Stimulated activated CD4-positive, alpha-beta T cell treated with anti-CD3 and anti-CD28 coated beads, Interleukin-15, amount 100 ng/mL, for 1 hour (primary cell): ENCODE measurements at regions not wholly inside any gene's neighbourhood (a gene's known extent, or its start where the extent isn't known, plus 50 kb on each side); places are given as distances from the start of the nearest gene placed in this dataset.
"Not testable (repeated sequence)": the region's sequence is repeated elsewhere in the genome, so short reads cannot be mapped to it uniquely, and the experiment has no call there.

Experiments used
- DNase-seq, 2 donors: peaks; one replicate each; pipeline ENCODE4 v3.0.0-alpha.2; 2020; ENCODE audit warnings: low read depth in 1 of 2, low spot score in 1 of 2

- DNase-seq: no peak
These were observed 1608.8 kb upstream of the PCDH10 start for GRCh38 chr4:131540256-131540655.

- DNase-seq: no peak
These were observed 1601.5 kb upstream of the PCDH10 start for GRCh38 chr4:131547506-131547981.

- no peak for DNase-seq
These were observed 1597.8 kb upstream of the PCDH10 start for GRCh38 chr4:131551306-131551705.

- DNase-seq: no peak
These were observed 1583.1 kb upstream of the PCDH10 start for GRCh38 chr4:131566026-131566425.

GRCh38 chr4:131584587-131584986 is 1564.5 kb upstream of the PCDH10 start:
- DNase-seq: no peak

GRCh38 chr4:131595140-131595539 is 1554.0 kb upstream of the PCDH10 start:
- no peak for DNase-seq

GRCh38 chr4:131603705-131604104 is 1545.4 kb upstream of the PCDH10 start:
- no peak for DNase-seq

- DNase-seq: no peak
These were observed 1540.1 kb upstream of the PCDH10 start for GRCh38 chr4:131609039-131609438.

- DNase-seq: not testable (repeated sequence)
These were observed 1538.6 kb upstream of the PCDH10 start for GRCh38 chr4:131610517-131610916.

GRCh38 chr4:131613086-131613823 is 1535.8 kb upstream of the PCDH10 start:
- no peak for DNase-seq

- no peak for DNase-seq
These were observed 1535.3 kb upstream of the PCDH10 start for GRCh38 chr4:131613824-131614216.

GRCh38 chr4:131632877-131633276 is 1516.2 kb upstream of the PCDH10 start:
- DNase-seq: no peak

- DNase-seq: no peak
These were observed 1513.9 kb upstream of the PCDH10 start for GRCh38 chr4:131635191-131635590.

GRCh38 chr4:131638781-131639180 is 1510.3 kb upstream of the PCDH10 start:
- DNase-seq: no peak

GRCh38 chr4:131644619-131645018 is 1504.5 kb upstream of the PCDH10 start:
- no peak for DNase-seq

GRCh38 chr4:131649227-131649626 is 1499.9 kb upstream of the PCDH10 start:
- no peak for DNase-seq

GRCh38 chr4:131650951-131651350 is 1498.1 kb upstream of the PCDH10 start:
- DNase-seq: no peak

GRCh38 chr4:131683314-131683713 is 1465.8 kb upstream of the PCDH10 start:
- not testable (repeated sequence) for DNase-seq

- DNase-seq: no peak
These were observed 1427.2 kb upstream of the PCDH10 start for GRCh38 chr4:131721883-131722282.

- not testable (repeated sequence) for DNase-seq
These were observed 1426.0 kb upstream of the PCDH10 start for GRCh38 chr4:131723069-131723468.

- peak in 1 of 2 donors; percentile 32 for DNase-seq
These were observed 1424.2 kb upstream of the PCDH10 start for GRCh38 chr4:131724847-131725246.

GRCh38 chr4:131725521-131725920 is 1423.6 kb upstream of the PCDH10 start:
- not testable (repeated sequence) for DNase-seq

GRCh38 chr4:131726940-131727339 is 1422.2 kb upstream of the PCDH10 start:
- DNase-seq: not testable (repeated sequence)
